ENCODE measurements at regions not wholly inside any gene's neighbourhood (a gene's known extent, or its start where the extent isn't known, plus 50 kb on each side); places are given as distances from the start of the nearest gene placed in this dataset.

DNA sequence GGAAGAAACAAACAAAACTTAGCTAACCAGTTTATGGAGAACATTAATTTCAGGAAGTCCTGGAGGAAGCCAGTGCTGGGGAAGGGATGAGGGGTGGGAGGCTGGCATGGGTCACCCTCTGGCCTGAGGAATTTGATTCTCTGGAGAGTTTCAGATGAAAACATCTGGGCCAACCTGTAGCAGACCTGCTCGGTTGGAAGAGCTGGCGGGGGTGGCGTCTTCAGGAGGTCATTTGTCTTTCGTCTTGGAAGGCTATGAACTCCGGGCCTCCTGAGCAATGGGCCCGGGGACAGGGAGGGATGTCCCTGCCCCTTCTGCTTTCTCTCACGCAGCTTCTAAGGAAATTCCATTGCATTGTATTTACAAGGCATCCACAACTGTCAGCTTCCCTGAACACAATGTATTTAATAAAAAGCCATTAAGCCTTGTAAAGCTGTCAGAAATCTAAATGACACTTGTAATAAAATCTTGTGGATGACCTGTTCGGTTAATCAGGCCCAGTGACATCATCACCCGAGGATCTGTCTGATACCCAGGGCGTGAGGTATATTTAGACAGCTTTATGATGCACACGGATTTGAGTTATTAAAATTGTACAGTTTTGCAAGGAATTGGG is 250.5 kb downstream of the RAB11FIP2 start:
- no peak overlapping the region for H3K27ac Mint-ChIP-seq (ENCODE audit: unreplicated experiment)
- no peaks in the 10 kb centered on the region for H3K9me3 Mint-ChIP-seq (ENCODE audit: unreplicated experiment)
- no peaks in the 10 kb centered on the region for H3K4me1 Mint-ChIP-seq (ENCODE audit: unreplicated experiment)
- H3K36me3 Mint-ChIP-seq (ENCODE audit: low read depth, unreplicated experiment) = no peaks in the 10 kb centered on the region
- H3K27me3 Mint-ChIP-seq (ENCODE audit: unreplicated experiment) = peaks cover 10% of the 10 kb centered on the region
- DNase-seq (ENCODE audit: low spot score) = no peak
- H3K4me3 Mint-ChIP-seq (ENCODE audit: unreplicated experiment) = no peak overlapping the region
- TF ChIP-seq, protein P1, sequence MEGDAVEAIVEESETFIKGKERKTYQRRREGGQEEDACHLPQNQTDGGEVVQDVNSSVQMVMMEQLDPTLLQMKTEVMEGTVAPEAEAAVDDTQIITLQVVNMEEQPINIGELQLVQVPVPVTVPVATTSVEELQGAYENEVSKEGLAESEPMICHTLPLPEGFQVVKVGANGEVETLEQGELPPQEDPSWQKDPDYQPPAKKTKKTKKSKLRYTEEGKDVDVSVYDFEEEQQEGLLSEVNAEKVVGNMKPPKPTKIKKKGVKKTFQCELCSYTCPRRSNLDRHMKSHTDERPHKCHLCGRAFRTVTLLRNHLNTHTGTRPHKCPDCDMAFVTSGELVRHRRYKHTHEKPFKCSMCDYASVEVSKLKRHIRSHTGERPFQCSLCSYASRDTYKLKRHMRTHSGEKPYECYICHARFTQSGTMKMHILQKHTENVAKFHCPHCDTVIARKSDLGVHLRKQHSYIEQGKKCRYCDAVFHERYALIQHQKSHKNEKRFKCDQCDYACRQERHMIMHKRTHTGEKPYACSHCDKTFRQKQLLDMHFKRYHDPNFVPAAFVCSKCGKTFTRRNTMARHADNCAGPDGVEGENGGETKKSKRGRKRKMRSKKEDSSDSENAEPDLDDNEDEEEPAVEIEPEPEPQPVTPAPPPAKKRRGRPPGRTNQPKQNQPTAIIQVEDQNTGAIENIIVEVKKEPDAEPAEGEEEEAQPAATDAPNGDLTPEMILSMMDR (IDR thresholded peaks at IDR 0.05; ENCODE audit: unreplicated experiment) = no peak

DNA sequence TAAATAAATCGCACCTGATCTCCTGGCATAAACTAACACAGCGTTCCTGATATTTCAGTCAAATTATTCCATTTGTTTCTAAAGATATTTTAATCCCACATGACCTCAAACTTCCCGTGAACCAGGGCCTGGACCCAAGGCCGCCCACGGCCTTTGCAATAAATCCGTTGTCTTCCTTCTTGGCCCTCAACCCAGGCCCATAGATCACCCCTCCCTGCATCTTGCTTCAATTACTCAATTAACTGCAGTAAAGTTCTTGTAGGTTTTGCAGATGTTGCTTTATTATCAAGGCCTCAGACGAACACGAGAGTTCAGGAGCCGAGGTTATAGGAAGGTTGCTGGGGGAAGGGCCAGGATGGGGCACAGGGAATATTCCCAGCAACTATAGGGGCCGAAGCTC is 249.4 kb downstream of the RAB11FIP2 start:
- Mint-ChIP-seq H3K4me1 (ENCODE audit: unreplicated experiment) (no peaks in the 10 kb centered on the region), H3K9me3 (ENCODE audit: unreplicated experiment) (no peaks in the 10 kb centered on the region), H3K4me3 (ENCODE audit: unreplicated experiment) (no peak overlapping the region), H3K36me3 (ENCODE audit: low read depth, unreplicated experiment) (no peaks in the 10 kb centered on the region), H3K27ac (ENCODE audit: unreplicated experiment) (no peak overlapping the region), H3K27me3 (ENCODE audit: unreplicated experiment) (peaks cover 7% of the 10 kb centered on the region)
- no peak for DNase-seq (ENCODE audit: low spot score)
- TF ChIP-seq, protein P1 (IDR thresholded peaks at IDR 0.05; ENCODE audit: unreplicated experiment) = no peak

GRCh38 chr10:117801691-117802090 is 245.1 kb downstream of the RAB11FIP2 start:
- no peaks in the 10 kb centered on the region for H3K9me3 Mint-ChIP-seq (ENCODE audit: unreplicated experiment)
- H3K27me3 Mint-ChIP-seq (ENCODE audit: unreplicated experiment) = peaks cover 2% of the 10 kb centered on the region
- H3K36me3 Mint-ChIP-seq (ENCODE audit: low read depth, unreplicated experiment) = no peaks in the 10 kb centered on the region
- H3K4me3 Mint-ChIP-seq (ENCODE audit: unreplicated experiment) = no peak overlapping the region
- DNase-seq (ENCODE audit: low spot score) = no peak
- H3K27ac Mint-ChIP-seq (ENCODE audit: unreplicated experiment) = no peak overlapping the region
- TF ChIP-seq, protein P1 (IDR thresholded peaks at IDR 0.05; ENCODE audit: unreplicated experiment) = no peak
- no peaks in the 10 kb centered on the region for H3K4me1 Mint-ChIP-seq (ENCODE audit: unreplicated experiment)

- Mint-ChIP-seq H3K27ac (ENCODE audit: unreplicated experiment) (no peak overlapping the region), H3K4me3 (ENCODE audit: unreplicated experiment) (no peak overlapping the region), H3K9me3 (ENCODE audit: unreplicated experiment) (no peaks in the 10 kb centered on the region), H3K4me1 (ENCODE audit: unreplicated experiment) (no peaks in the 10 kb centered on the region), H3K36me3 (ENCODE audit: low read depth, unreplicated experiment) (no peaks in the 10 kb centered on the region), H3K27me3 (ENCODE audit: unreplicated experiment) (peaks cover 7% of the 10 kb centered on the region)
- DNase-seq (ENCODE audit: low spot score) = no peak
- TF ChIP-seq, protein P1 (IDR thresholded peaks at IDR 0.05; ENCODE audit: unreplicated experiment) = no peak
Measured at GRCh38 chr10:117804470-117805011, 242.2 kb downstream of the RAB11FIP2 start.

DNA sequence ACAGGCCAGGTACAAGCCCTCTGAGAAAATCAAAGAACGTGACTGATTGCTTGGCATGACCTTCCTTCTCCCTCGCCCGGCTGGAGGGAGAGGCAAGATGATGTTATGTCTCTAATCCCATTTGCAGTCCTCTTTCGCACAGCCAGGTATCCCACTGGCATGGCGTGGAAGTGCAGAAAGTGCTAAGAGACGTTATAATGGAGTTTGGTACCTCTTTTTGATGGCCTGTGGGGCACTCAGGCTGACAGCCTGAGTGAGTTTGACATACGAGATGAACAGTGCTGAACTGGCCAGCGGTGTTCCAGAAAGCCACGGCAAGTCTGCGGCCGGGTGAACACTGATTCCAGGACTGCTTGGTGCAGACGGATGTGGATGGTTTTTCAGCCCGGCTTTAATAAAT is 241.6 kb downstream of the RAB11FIP2 start:
- DNase-seq (ENCODE audit: low spot score) = no peak
- H3K4me3 Mint-ChIP-seq (ENCODE audit: unreplicated experiment) = no peak overlapping the region
- H3K36me3 Mint-ChIP-seq (ENCODE audit: low read depth, unreplicated experiment) = no peaks in the 10 kb centered on the region
- TF ChIP-seq, protein P1 (IDR thresholded peaks at IDR 0.05; ENCODE audit: unreplicated experiment) = no peak
- peaks cover 8% of the 10 kb centered on the region for H3K27me3 Mint-ChIP-seq (ENCODE audit: unreplicated experiment)
- no peaks in the 10 kb centered on the region for H3K9me3 Mint-ChIP-seq (ENCODE audit: unreplicated experiment)
- no peak overlapping the region for H3K27ac Mint-ChIP-seq (ENCODE audit: unreplicated experiment)
- no peaks in the 10 kb centered on the region for H3K4me1 Mint-ChIP-seq (ENCODE audit: unreplicated experiment)

All from endothelial cell (in vitro differentiated cells).